ENCODE measurements at regions not wholly inside any gene's neighbourhood (a gene's known extent, or its start where the extent isn't known, plus 50 kb on each side); places are given as distances from the start of the nearest gene placed in this dataset.

DNA sequence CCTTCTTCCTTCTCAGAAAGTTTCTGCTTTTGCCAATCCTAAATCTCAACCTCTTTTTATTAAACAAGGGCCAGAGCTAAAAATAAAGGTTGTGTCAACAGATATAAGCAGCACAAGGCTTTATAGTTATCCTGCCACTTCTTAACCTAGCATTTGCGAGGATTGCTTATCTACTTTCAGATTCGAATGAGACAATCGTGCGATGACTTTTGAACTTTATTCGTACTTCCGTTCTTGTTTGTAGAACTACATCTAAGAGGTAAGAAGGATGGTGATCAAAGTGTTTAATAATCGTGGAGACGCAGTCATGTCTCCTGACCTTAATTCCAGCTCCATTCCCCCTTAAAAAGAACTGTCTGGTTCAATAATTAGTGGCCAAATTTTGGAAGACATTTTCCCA lies 578.6 kb downstream of the PIK3C3 start:
- no peaks in the 10 kb centered on the region for H3K79me2 ChIP-seq (ENCODE audit: control insufficient read depth, low read length)
- H3K4me1 ChIP-seq (ENCODE audit: control insufficient read depth, low read length) = no peaks in the 10 kb centered on the region
- H3K27me3 ChIP-seq (ENCODE audit: control insufficient read depth, low read length) = no peaks in the 10 kb centered on the region
- H3K36me3 ChIP-seq (ENCODE audit: control insufficient read depth, low read length) = no peaks in the 10 kb centered on the region
- H3K9me3 ChIP-seq (ENCODE audit: control insufficient read depth, insufficient read depth, low read length) = no peaks in the 10 kb centered on the region; the same call in 1 of the 2 replicates
- H3K4me2 ChIP-seq (ENCODE audit: low read length) = no peak overlapping the region
- no peaks in the 10 kb centered on the region for H4K20me1 ChIP-seq (ENCODE audit: control insufficient read depth, insufficient read depth, low read depth, low read length)
- no peak overlapping the region for H3K27ac ChIP-seq (ENCODE audit: low read depth, low read length)
- TF ChIP-seq EZH2phosphoT487 (IDR thresholded peaks at IDR 0.05; ENCODE audit: borderline replicate concordance, low read length) = no peak
- TF ChIP-seq, protein P1, sequence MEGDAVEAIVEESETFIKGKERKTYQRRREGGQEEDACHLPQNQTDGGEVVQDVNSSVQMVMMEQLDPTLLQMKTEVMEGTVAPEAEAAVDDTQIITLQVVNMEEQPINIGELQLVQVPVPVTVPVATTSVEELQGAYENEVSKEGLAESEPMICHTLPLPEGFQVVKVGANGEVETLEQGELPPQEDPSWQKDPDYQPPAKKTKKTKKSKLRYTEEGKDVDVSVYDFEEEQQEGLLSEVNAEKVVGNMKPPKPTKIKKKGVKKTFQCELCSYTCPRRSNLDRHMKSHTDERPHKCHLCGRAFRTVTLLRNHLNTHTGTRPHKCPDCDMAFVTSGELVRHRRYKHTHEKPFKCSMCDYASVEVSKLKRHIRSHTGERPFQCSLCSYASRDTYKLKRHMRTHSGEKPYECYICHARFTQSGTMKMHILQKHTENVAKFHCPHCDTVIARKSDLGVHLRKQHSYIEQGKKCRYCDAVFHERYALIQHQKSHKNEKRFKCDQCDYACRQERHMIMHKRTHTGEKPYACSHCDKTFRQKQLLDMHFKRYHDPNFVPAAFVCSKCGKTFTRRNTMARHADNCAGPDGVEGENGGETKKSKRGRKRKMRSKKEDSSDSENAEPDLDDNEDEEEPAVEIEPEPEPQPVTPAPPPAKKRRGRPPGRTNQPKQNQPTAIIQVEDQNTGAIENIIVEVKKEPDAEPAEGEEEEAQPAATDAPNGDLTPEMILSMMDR (IDR thresholded peaks at IDR 0.05; ENCODE audit: low read depth, low read length, poor library complexity, severe bottlenecking) = no peak
- no peaks in the 10 kb centered on the region for H3K9me2 ChIP-seq (replicated peaks; ENCODE audit: control insufficient read depth, low read length)
- H3K4me3 ChIP-seq (ENCODE audit: low read length) = no peak overlapping the region
- no peaks in the 10 kb centered on the region for H3F3A ChIP-seq (ENCODE audit: control insufficient read depth, insufficient read depth)

DNA sequence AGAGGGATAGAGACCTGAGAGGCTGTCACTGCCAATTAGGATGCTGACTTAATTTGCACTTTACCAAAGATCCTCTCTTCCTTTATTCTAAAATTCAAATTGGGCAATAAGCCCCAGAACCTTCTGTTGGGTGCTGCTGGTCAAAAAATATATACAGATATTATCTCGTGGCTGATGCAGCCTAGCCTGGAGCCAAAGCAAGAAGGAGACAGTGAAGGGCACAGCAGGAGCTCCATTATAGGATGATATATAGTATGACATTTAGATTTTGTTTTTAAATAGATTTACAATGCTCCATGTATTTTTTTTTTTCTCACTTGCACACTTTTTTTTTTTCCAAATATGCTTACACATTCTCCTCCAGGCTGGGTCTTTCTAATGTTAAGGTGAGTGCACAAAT lies 579.3 kb downstream of the PIK3C3 start:
- no peaks in the 10 kb centered on the region for H3F3A ChIP-seq (ENCODE audit: control insufficient read depth, insufficient read depth)
- no peaks in the 10 kb centered on the region for H3K4me1 ChIP-seq (ENCODE audit: control insufficient read depth, low read length)
- no peak overlapping the region for H3K4me2 ChIP-seq (ENCODE audit: low read length)
- H3K4me3 ChIP-seq (ENCODE audit: low read length) = no peak overlapping the region
- H3K36me3 ChIP-seq (ENCODE audit: control insufficient read depth, low read length) = no peaks in the 10 kb centered on the region
- no peaks in the 10 kb centered on the region for H3K9me3 ChIP-seq (ENCODE audit: control insufficient read depth, insufficient read depth, low read length)
- H3K9me2 ChIP-seq (replicated peaks; ENCODE audit: control insufficient read depth, low read length) = no peaks in the 10 kb centered on the region
- no peaks in the 10 kb centered on the region for H3K27me3 ChIP-seq (ENCODE audit: control insufficient read depth, low read length)
- H3K27ac ChIP-seq (ENCODE audit: low read depth, low read length) = no peak overlapping the region
- no peaks in the 10 kb centered on the region for H4K20me1 ChIP-seq (ENCODE audit: control insufficient read depth, insufficient read depth, low read depth, low read length)
- no peak for TF ChIP-seq EZH2phosphoT487 (IDR thresholded peaks at IDR 0.05; ENCODE audit: borderline replicate concordance, low read length)
- TF ChIP-seq, protein P1 (IDR thresholded peaks at IDR 0.05; ENCODE audit: low read depth, low read length, poor library complexity, severe bottlenecking) = no peak
- no peaks in the 10 kb centered on the region for H3K79me2 ChIP-seq (ENCODE audit: control insufficient read depth, low read length)

DNA sequence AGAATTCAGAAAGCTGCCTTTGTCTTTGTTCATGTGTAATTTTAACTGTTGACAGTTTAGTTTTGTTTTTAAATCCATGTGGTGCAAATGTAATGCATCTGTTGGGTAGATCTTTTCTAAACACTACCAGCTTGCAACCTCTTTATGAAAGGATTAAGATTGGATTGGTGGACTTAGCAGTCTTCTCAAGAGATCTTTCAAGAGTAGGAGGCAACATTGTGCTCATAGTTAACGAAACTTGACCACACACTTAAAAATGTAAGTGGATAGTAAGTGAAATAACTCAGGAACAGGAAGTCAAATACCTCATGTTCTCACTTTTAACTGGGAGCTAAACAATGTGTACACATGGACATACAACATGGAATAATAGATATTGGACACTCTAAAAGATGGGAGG lies 579.0 kb downstream of the RIT2 start:
- no peak overlapping the region for H3K27ac ChIP-seq (ENCODE audit: low read depth, low read length)
- TF ChIP-seq, protein P1 (IDR thresholded peaks at IDR 0.05; ENCODE audit: low read depth, low read length, poor library complexity, severe bottlenecking) = no peak
- TF ChIP-seq EZH2phosphoT487 (IDR thresholded peaks at IDR 0.05; ENCODE audit: borderline replicate concordance, low read length) = no peak
- H3K4me1 ChIP-seq (ENCODE audit: control insufficient read depth, low read length) = no peaks in the 10 kb centered on the region
- no peaks in the 10 kb centered on the region for H3F3A ChIP-seq (ENCODE audit: control insufficient read depth, insufficient read depth)
- H4K20me1 ChIP-seq (ENCODE audit: control insufficient read depth, insufficient read depth, low read depth, low read length) = no peaks in the 10 kb centered on the region
- H3K9me3 ChIP-seq (ENCODE audit: control insufficient read depth, insufficient read depth, low read length) = no peaks in the 10 kb centered on the region
- H3K36me3 ChIP-seq (ENCODE audit: control insufficient read depth, low read length) = no peaks in the 10 kb centered on the region
- no peaks in the 10 kb centered on the region for H3K27me3 ChIP-seq (ENCODE audit: control insufficient read depth, low read length)
- no peaks in the 10 kb centered on the region for H3K79me2 ChIP-seq (ENCODE audit: control insufficient read depth, low read length)
- no peak overlapping the region for H3K4me3 ChIP-seq (ENCODE audit: low read length)
- no peaks in the 10 kb centered on the region for H3K9me2 ChIP-seq (replicated peaks; ENCODE audit: control insufficient read depth, low read length)
- H3K4me2 ChIP-seq (ENCODE audit: low read length) = no peak overlapping the region

DNA sequence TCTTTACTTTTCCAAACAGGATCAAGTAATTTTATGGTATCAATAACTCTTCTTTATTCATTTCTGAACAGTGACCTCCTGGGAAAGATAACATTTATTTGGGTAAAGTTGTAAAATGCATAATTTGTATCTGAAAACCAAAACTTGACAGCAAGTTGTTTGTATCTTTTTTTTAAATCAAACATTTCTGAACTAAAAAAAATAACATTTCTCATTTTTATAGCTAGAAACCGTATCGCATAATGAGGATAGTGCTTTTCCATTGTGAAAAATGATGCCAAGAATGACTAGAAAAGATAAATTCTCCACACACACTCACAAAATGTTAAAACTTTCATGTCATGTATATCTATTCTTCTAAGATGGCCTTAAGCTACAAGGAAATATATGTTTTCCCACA lies 578.2 kb downstream of the RIT2 start:
- TF ChIP-seq, protein P1 (IDR thresholded peaks at IDR 0.05; ENCODE audit: low read depth, low read length, poor library complexity, severe bottlenecking) = no peak
- TF ChIP-seq EZH2phosphoT487 (IDR thresholded peaks at IDR 0.05; ENCODE audit: borderline replicate concordance, low read length) = no peak
- Histone ChIP-seq H3K27me3 (ENCODE audit: control insufficient read depth, low read length) (no peaks in the 10 kb centered on the region), H4K20me1 (ENCODE audit: control insufficient read depth, insufficient read depth, low read depth, low read length) (no peaks in the 10 kb centered on the region), H3K9me2 (replicated peaks; ENCODE audit: control insufficient read depth, low read length) (no peaks in the 10 kb centered on the region), H3K27ac (ENCODE audit: low read depth, low read length) (no peak overlapping the region), H3F3A (ENCODE audit: control insufficient read depth, insufficient read depth) (no peaks in the 10 kb centered on the region), H3K4me3 (ENCODE audit: low read length) (no peak overlapping the region), H3K4me2 (ENCODE audit: low read length) (no peak overlapping the region), H3K4me1 (ENCODE audit: control insufficient read depth, low read length) (no peaks in the 10 kb centered on the region), H3K79me2 (ENCODE audit: control insufficient read depth, low read length) (no peaks in the 10 kb centered on the region), H3K9me3 (ENCODE audit: control insufficient read depth, insufficient read depth, low read length) (no peaks in the 10 kb centered on the region), H3K36me3 (ENCODE audit: control insufficient read depth, low read length) (no peaks in the 10 kb centered on the region)

Data from DOHH2 (cell line).